ENCODE measurements at regions not wholly inside any gene's neighbourhood (a gene's known extent, or its start where the extent isn't known, plus 50 kb on each side); places are given as distances from the start of the nearest gene placed in this dataset.
"Not testable (repeated sequence)": the region's sequence is repeated elsewhere in the genome, so short reads cannot be mapped to it uniquely, and the experiment has no call there.

- no peak for DNase-seq (ENCODE audit: low read depth)
These were observed 268.4 kb downstream of the IGSF11 start for GRCh38 chr3:118766306-118766669.

GRCh38 chr3:118772036-118772435 lies 262.6 kb downstream of the IGSF11 start:
- DNase-seq (ENCODE audit: low read depth) = no peak

DNA sequence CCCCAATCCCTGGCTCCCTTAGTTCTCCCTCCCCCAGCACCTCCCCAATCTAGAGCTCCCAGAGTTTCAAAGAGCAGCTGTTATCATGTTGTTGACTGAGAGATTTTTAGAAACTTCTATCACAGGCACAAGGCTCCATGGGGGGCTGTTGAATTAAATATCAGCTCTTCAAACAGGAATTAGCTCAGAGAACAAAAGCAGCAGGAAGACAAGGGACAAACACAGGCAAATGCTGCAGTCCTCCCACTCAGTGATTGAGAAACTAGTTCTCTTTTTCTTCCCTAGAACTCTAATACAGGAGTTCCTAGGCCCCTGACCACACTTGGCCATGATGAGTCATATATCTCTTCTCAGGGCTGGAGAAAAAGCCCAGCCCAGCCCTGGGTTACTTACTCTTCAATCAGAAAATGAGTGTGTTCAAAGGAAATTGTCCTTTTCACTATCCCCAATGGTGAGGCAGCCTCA lies 262.1 kb downstream of the IGSF11 start:
- no peak for DNase-seq (ENCODE audit: low read depth)

GRCh38 chr3:118775021-118775420 lies 259.6 kb downstream of the IGSF11 start:
- DNase-seq (ENCODE audit: low read depth) = no peak

DNA sequence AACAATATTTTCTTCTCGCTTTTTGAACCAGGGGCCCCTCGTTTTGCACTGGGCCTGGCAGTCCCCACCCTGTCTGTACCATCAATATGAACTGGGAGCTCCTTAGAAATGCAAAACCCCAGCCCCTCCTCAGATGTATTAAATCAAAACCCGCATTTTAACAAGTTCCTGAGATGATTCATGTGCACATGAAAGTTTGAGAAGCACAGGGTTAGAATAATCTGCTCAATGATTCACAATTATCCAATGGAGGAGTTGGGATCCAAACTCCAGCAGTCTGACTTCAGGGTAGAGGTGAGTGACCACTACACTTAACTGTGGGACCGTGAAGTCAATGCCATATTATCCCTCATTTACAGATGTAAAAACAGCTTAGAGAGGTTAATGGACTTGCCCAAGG lies 256.4 kb downstream of the IGSF11 start:
- DNase-seq (ENCODE audit: low read depth) = no peak

DNA sequence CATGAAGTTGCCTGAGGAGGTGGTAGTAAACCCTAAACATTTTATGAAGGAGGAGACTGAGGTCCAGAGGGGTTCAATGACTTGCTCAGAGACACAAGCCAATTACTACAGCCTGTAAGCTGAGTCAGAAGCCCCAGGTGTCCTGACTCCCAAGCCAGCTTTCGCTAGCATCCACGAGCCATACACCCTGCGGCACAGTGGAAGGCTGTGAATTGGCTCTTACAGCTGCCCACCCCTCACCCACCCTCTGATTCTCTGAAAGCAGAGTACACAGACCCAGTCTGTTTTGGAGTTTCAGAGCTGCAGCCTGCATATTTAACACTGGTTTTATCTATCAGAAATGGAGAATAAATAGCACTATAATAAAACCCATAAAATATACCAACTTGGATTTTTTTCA lies 253.4 kb downstream of the IGSF11 start:
- no peak for DNase-seq (ENCODE audit: low read depth)

DNA sequence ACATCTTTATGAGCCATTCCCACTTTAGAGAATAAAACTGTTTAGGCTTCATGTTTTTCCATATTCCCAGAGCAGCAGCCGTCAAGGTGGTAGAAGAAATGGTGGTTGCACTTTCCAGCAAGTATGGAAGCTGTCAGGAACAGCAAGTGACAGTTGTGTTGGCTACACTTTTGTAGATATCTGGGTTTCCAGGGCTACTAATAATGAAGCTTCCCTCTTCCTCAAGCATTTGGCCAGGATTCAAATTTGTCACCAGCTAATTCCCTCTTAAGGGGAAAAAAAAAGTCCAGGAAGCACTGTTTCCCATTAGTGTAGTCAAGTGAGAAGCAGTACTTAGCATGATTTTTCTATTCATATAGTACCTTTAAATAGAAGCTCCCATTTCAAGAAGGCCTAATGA lies 252.8 kb downstream of the IGSF11 start:
- DNase-seq (ENCODE audit: low read depth) = no peak

GRCh38 chr3:118782755-118783202 lies 251.9 kb downstream of the IGSF11 start:
- no peak for DNase-seq (ENCODE audit: low read depth)

DNA sequence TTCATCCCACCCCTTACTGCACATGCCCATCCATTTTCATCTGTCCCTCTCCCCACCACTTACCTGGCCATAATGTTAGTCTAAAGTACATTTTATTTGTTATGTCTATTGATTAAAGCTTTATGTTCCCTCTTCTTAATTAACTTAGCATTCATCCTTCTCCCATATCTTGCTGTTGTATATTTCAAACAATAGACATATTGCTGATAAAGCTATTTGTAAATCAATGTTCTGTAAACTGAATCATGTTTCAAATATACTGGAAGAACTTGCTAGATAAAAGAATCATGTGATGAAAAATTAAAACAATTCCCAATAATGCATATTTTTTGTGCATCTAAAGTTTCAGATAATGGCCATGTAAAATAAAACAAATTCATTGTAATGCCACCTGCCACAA lies 249.2 kb downstream of the IGSF11 start:
- DNase-seq (ENCODE audit: low read depth) = no peak

GRCh38 chr3:118791246-118791645 lies 243.4 kb downstream of the IGSF11 start:
- no peak for DNase-seq (ENCODE audit: low read depth)

GRCh38 chr3:118792191-118792590 lies 242.5 kb downstream of the IGSF11 start:
- no peak for DNase-seq (ENCODE audit: low read depth)

- DNase-seq (ENCODE audit: low read depth) = no peak
These were observed 241.5 kb downstream of the IGSF11 start for GRCh38 chr3:118793176-118793575.

- DNase-seq (ENCODE audit: low read depth) = no peak
These were observed 235.3 kb downstream of the IGSF11 start for GRCh38 chr3:118799303-118799702.

DNA sequence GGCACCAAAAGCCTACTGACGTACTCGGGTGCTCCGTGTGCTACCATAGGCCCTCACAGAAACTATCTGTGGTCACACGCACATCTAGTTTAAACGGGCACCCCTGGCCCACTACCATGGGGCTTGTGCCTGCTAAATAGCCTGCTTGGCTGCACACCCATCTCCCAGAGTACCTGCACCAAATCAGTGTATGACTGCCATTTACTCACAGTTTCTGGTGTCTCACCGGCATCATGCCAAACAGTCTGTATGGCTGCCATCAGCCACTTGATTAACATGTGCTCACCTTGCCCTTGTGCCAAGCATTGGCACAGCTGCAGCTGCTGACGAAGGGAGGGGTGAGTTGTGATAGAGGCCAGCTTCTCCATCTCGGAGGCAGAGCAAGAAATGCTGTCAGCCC lies 232.7 kb downstream of the IGSF11 start:
- DNase-seq (ENCODE audit: low read depth) = no peak

DNA sequence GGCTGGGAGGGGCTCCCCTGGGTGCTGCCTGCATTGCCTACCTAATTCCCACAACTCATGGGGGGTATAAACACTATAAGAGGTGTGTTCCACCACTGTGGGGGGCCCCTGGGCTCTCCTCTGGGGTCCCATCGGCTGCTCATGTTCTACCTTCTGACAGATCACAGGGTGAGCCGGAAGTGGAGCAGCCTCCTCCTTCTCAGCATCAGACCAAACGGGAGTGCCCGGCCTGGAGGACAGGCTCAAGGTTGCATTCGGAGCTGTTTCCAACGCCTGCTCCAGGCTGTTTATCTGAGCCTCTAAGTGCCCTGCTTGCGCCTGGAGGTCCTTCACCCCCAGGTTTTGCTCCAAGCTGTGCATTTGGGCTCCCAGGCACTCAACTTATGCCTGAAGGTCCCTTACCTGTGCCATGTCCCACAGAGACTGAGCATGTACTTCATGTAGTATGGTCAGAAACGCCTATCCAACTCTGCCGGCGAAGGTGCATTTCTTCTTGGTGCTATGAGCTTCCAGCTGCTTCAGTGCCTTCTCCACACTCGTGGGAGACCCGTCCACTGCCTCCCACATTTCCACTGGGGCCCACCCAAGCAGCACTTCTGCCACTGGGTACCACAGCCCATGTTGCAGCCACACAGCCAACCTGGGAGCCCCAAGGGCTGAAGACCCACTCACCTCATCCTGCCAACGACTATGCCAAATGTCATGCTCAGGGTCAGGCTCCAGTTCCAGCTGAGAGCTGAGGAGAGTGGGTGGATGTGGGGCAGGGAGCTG lies 232.1 kb downstream of the IGSF11 start:
- no peak for DNase-seq (ENCODE audit: low read depth)

GRCh38 chr3:118803096-118803476 lies 231.6 kb downstream of the IGSF11 start:
- no peak for DNase-seq (ENCODE audit: low read depth)

GRCh38 chr3:118805007-118805406 lies 229.6 kb downstream of the IGSF11 start:
- no peak for DNase-seq (ENCODE audit: low read depth)

DNA sequence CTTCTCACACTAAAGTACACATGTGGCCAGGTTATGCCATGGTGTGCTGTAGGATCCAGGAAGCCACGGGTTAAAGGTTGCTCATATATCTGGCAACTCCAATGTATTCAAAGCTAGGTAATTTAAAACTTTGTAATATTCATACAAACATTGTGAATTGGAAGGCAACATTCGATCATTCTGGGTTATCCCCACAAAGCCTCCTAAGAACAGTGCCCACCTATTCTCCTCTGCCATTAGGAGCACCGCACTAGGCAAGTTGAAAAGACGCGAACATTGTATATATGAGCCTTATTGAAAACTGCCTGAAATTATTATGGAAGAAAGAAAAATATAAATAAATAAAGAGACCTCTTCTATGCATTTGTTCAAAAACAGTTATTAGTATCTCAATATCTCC lies 228.2 kb downstream of the IGSF11 start:
- DNase-seq (ENCODE audit: low read depth) = no peak

- DNase-seq (ENCODE audit: low read depth) = not testable (repeated sequence)
These were observed 227.3 kb downstream of the IGSF11 start for GRCh38 chr3:118807349-118807748.

GRCh38 chr3:118808723-118809122 lies 225.9 kb downstream of the IGSF11 start:
- no peak for DNase-seq (ENCODE audit: low read depth)

- DNase-seq (ENCODE audit: low read depth) = no peak
These were observed 224.7 kb downstream of the IGSF11 start for GRCh38 chr3:118809696-118810498.

- DNase-seq (ENCODE audit: low read depth) = no peak
These were observed 224.1 kb downstream of the IGSF11 start for GRCh38 chr3:118810499-118811035.

DNA sequence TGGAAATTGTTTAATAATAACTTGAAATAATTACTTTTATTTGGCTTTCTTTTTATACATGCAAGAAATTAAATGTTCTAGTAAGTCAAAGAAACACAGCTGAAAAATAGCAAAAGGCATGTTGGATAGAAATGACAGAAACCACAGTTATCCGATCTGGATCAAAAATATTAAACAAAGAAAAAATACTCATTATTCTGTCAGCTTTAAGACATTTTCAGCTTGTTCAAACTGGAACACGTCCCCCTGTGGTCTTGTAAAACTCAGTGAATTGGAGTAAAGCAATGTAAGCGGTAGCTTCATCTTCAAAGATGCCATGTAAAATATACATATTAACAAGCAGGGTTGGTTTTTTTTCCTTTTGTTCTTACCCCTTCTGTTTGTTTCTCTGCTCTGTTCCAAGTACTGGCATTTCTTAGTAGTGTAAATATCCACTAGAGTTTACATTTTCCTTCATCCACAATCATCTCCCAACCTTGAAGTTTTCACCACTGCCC lies 223.4 kb downstream of the IGSF11 start:
- DNase-seq (ENCODE audit: low read depth) = no peak

Data from activated T-helper 9 cell treated with anti-CD3 and anti-CD28 coated beads, Interleukin-2, amount 50 U/mL, for 16 hours (primary cell).